ENCODE measurements at regions not wholly inside any gene's neighbourhood (a gene's known extent, or its start where the extent isn't known, plus 50 kb on each side); places are given as distances from the start of the nearest gene placed in this dataset.

DNA sequence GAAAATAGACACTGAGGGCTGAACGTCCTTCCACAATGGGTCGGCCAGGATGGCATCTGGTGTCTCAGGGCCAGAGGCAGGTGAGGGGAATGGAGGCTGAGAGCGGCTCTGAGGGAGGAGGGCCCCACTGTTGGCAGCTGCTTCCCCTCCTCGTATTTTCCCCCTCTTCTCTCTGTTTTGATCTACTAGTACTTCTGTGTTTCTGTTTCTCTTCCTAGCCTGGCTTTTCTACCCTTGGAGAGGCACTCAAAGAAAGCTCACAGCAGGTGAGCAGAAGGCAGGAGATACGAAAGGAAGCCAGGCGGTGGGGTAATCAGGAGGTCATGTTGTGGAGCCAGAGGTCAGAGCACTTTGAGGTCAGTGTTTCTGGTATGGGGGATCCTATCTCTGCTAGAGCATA is 151.8 kb upstream of the GATB start:
- TF ChIP-seq POLR2AphosphoS5 (IDR thresholded peaks at IDR 0.05; ENCODE audit: low read depth, low read length) = no peak
- TF ChIP-seq TAF1 (IDR thresholded peaks at IDR 0.05; ENCODE audit: borderline replicate concordance, insufficient read depth, low read length) = no peak

Data from PFSK-1 (cell line).